ENCODE measurements at regions not wholly inside any gene's neighbourhood (a gene's known extent, or its start where the extent isn't known, plus 50 kb on each side); places are given as distances from the start of the nearest gene placed in this dataset.

DNA sequence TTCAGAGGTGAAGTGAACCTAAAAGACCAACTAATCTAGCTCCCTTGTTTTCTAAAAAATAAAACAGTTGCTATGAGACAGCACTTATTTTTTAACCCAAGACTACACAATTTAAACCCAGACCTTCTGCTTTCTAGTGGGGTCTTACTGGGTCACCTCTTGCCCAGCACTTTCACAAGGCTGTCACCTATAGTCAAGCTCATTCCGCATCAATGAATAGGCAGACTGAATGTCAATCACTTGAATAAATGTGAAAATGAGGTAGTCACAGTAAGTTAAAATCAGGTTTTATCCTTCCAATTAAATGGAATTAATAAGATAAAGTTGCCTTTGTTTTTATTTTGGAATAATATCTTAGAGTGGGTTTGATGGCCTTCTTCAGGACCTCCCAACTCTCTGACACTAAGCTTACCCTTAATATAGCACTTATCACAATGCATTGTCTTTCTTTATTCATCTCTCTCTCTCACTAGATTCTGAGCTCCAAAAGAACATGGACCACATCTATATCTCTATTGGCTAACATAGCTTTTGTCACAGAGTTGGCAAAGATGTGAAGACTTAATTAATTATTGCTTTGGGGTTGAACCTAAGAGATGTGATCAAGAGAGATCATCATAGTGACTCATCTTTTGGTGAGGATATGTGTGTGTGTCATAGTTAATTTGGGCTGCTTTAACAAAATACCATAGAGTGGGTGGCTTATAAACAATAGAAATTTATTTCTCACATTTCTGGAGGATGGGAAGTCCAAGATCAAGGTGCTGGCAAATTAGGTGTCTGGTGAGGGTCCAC lies 248.7 kb upstream of the DAB1 start:
- no peak for DNase-seq (ENCODE audit: low spot score)
- TF ChIP-seq, protein P1, sequence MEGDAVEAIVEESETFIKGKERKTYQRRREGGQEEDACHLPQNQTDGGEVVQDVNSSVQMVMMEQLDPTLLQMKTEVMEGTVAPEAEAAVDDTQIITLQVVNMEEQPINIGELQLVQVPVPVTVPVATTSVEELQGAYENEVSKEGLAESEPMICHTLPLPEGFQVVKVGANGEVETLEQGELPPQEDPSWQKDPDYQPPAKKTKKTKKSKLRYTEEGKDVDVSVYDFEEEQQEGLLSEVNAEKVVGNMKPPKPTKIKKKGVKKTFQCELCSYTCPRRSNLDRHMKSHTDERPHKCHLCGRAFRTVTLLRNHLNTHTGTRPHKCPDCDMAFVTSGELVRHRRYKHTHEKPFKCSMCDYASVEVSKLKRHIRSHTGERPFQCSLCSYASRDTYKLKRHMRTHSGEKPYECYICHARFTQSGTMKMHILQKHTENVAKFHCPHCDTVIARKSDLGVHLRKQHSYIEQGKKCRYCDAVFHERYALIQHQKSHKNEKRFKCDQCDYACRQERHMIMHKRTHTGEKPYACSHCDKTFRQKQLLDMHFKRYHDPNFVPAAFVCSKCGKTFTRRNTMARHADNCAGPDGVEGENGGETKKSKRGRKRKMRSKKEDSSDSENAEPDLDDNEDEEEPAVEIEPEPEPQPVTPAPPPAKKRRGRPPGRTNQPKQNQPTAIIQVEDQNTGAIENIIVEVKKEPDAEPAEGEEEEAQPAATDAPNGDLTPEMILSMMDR (IDR thresholded peaks at IDR 0.05; ENCODE audit: extremely low read depth, missing control alignments) = no peak

DNA sequence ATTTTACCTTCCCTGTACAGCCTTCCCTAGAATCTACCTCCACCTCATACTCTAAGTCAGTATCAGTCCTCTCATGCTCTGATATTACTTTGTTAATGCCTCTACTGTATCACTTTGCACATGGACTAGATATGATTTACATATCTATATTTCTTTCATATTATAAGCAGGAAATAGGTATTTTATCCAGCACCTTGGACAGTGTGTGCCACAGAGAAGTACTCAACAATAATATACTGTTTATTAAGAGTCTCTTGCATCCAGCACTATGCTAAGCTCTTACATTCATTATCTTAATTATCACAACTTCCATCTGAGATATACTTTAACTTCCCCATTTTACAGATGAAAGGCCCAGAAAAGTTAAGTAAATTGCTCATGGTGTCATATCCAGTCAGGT lies 247.9 kb upstream of the DAB1 start:
- DNase-seq (ENCODE audit: low spot score) = no peak
- TF ChIP-seq, protein P1 (IDR thresholded peaks at IDR 0.05; ENCODE audit: extremely low read depth, missing control alignments) = no peak

DNA sequence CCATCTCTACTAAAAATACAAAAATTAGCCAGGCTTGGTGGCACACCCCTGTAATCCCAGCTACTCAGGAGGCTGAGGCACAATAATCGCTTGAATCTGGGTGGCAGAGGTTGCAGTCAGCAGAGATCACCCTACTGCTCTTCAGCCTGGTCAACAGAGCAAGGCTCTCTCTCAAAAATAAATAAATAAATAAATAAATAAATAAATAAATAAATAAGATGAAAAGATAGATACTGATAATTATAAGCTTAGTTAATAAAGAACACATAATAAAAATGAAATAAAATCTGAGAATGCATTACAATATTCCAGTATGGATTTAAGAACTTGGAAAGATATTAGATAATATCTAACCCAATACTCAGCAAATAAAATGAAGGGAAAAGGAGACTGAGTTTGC lies 235.9 kb upstream of the DAB1 start:
- TF ChIP-seq, protein P1 (IDR thresholded peaks at IDR 0.05; ENCODE audit: extremely low read depth, missing control alignments) = no peak
- DNase-seq (ENCODE audit: low spot score) = no peak

DNA sequence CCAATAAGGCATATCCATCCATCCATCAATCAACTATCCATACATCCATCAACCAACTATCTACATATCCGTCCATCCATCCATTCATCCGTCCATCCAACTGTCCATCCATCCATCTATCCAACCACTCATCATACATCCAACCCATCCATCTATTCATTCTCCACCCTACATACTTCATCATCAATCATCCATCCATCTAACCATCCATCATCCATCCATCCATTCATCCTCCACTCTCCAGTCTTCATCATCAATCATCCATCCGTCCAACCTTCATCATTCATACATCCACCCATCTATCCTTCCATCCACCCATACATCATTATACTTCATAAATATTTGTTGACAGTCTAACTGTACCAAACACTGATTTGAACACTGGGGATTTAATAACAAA lies 231.3 kb upstream of the DAB1 start:
- no peak for DNase-seq (ENCODE audit: low spot score)
- TF ChIP-seq, protein P1 (IDR thresholded peaks at IDR 0.05; ENCODE audit: extremely low read depth, missing control alignments) = no peak

DNA sequence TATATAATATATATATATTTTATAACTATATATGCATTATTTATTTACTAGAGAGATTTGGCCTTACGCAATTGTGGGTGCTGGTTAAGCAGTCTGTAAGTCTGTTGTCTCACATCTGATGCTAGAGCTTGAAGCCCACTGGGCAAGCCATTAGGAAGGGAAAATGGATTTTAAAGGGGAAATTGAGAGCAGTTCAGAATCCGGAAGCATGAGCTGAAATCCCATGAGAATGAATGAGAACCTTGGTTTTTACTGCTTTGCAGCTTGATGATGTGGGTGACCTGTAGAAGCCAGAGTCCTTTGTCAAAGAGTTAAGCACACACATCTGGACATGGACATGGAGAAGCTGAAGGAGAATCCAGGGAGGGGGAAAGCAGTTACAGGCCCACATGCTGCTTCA lies 220.8 kb upstream of the DAB1 start:
- TF ChIP-seq, protein P1 (IDR thresholded peaks at IDR 0.05; ENCODE audit: extremely low read depth, missing control alignments) = no peak

DNA sequence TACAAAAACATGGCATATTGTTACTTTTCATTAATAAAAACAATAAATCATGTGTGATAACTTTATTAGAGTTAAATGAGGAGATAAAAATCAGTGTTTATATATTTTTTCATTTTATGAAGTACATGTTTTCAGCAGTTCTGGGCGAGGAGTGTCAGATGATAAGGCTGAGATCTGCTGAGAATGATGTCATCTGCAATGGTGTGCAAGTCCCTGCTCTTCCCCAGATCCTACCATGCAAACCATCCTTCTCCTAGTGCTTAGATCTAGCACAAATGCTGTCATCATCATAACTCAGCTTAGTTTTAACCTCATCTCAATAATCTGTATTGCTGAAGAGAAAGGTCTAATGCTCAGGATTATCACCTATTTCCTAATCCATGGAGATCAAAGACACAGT lies 214.4 kb upstream of the DAB1 start:
- TF ChIP-seq, protein P1 (IDR thresholded peaks at IDR 0.05; ENCODE audit: extremely low read depth, missing control alignments) = no peak
- DNase-seq (ENCODE audit: low spot score) = no peak

More for the DNA sequence above, 220.8 kb upstream of the DAB1 start:
- DNase-seq (ENCODE audit: low spot score) = no peak

DNA sequence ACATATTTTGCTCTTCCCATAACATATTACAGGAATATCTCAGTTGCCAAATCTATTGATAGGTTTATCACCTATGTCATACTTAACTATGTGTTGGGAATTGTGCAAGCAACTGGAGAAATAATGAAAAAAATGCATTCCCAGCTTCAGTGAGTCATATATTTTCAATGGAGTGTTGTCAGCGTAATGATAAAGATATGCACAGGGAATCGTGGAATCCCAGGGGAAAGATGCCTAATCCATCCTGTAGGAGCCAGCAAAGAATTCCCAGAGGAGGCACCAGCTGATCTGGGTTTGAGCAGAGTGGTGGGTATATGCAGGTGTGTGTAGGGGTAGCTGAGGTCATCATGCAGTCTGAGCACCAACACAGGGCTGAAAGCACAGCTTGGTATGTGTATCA lies 213.3 kb upstream of the DAB1 start:
- TF ChIP-seq, protein P1 (IDR thresholded peaks at IDR 0.05; ENCODE audit: extremely low read depth, missing control alignments) = no peak
- no peak for DNase-seq (ENCODE audit: low spot score)
